Gastrocnemius medialis (tissue), 4 donors: ENCODE measurements at regions not wholly inside any gene's neighbourhood (a gene's known extent, or its start where the extent isn't known, plus 50 kb on each side); places are given as distances from the start of the nearest gene placed in this dataset.

Source experiments
- ATAC-seq, 2 donors: fragments of 150-250 bp; one replicate each; pipeline ENCODE4 v1.9.1; 2016
- DNase-seq, 2 donors: peaks; one replicate each; pipeline ENCODE4 v3.0.0-alpha.2; 2019
- H3K27ac ChIP-seq, 4 donors: fragments of 200-600 bp; sonication (generic); 1 replicate in 1 of 4; 2 replicates in 3 of 4; pipeline ENCODE4 v1.5.1; 2016 to 2018; ENCODE audit warnings: mild to moderate bottlenecking in 2 of 4, moderate library complexity in 1 of 4
- H3K27me3 ChIP-seq, 3 donors: fragments of 200-600 bp; sonication (generic) in 2 of 3; 1 replicate in 1 of 3; 2 replicates in 2 of 3; pipeline versions ENCODE4 v1.5.1 to v1.6.0; 2016 to 2019; ENCODE audit warnings: mild to moderate bottlenecking in 1 of 3, moderate library complexity in 1 of 3
- H3K36me3 ChIP-seq, 2 donors: fragments of 200-600 bp; sonication (generic) in 1 of 2; one replicate each; pipeline ENCODE4 v1.5.1; 2017 to 2018
- H3K4me1 ChIP-seq, 2 donors: fragments of 200-600 bp; sonication (generic) in 1 of 2; one replicate each; pipeline ENCODE4 v1.5.1; 2016 to 2017; ENCODE audit warnings: mild to moderate bottlenecking in 2 of 2
- H3K4me3 ChIP-seq, 4 donors: fragments of 200-600 bp; sonication (generic) in 3 of 4; 1 replicate in 1 of 4; 2 replicates in 3 of 4; pipeline ENCODE4 v1.5.1; 2016 to 2019; ENCODE audit warnings: mild to moderate bottlenecking in 2 of 4
- H3K9me3 ChIP-seq, 3 donors: fragments of 200-600 bp; sonication (generic) in 2 of 3; 1 replicate in 1 of 3; 2 replicates in 2 of 3; pipeline ENCODE4 v1.5.1; 2016 to 2019
- POLR2A ChIP-seq, 2 donors: fragments of 450-650 bp; IDR thresholded peaks; one replicate each; pipeline ENCODE4 v1.6.1; 2017; ENCODE audit warnings: antibody characterized with exemption in 2 of 2, mild to moderate bottlenecking in 2 of 2, moderate library complexity in 2 of 2
- in situ Hi-C, 4 donors: fragments of 200-750 bp; cut with MboI; loops; one replicate each; pipeline versions ENCODE4 v1.15.0 to v1.8.0; 2017; ENCODE audit warnings: low sequenced_read_pairs in 4 of 4
- intact Hi-C: fragments of 100-400 bp; cut with DNase I; formaldehyde crosslinking; loops from one replicate; pipeline ENCODE4 v1.15.1; 2023; ENCODE audit warnings: low total_unique reads
- TF ChIP-seq, protein P1 (sequence below), 5 experiments: fragments of 450-650 bp in 3 of 5; fragments of 200-600 bp in 2 of 5; sonication (generic) in 2 of 5; IDR thresholded peaks in 4 of 5; conservative IDR thresholded peaks in 1 of 5; 1 replicate in 4 of 5; 2 replicates in 1 of 5; pipeline ENCODE4 v1.5.1; 2016 to 2019; ENCODE audit warnings: antibody characterized with exemption in 5 of 5, mild to moderate bottlenecking in 3 of 5, moderate library complexity in 3 of 5

DNA sequence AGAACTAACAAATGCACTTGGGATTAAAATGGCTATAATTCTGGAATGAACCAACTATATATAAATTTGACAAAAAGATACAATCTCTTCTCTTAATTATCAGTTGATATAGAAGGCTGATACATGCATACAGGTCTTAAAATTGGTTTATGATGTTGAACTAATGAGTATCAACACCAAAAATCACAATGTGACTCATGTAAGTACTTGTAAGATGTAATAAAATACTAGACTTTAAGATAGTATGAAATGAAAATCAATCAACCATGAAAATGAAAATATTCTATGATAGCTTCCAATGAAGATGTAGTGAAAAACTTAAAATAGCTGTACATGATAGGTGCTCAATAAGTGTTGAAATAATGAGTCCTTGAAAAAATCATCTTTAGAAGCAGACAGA is 116.6 kb upstream of the SOX5 start:
- intact Hi-C loops: no loop called here
- in situ Hi-C loops: no loop called here
- H3K4me1 ChIP-seq: no peaks in the 10 kb centered on the region
- H3K9me3 ChIP-seq: no peaks in the 10 kb centered on the region
- no peaks in the 10 kb centered on the region for H3K27me3 ChIP-seq
- ATAC-seq (no peak), DNase-seq (no peak)
- no peaks in the 10 kb centered on the region for H3K36me3 ChIP-seq
- H3K4me3 ChIP-seq: no peak overlapping the region
- H3K27ac ChIP-seq: no peak overlapping the region
- no peak for TF ChIP-seq POLR2A (IDR thresholded peaks at IDR 0.05)
- TF ChIP-seq, protein P1, sequence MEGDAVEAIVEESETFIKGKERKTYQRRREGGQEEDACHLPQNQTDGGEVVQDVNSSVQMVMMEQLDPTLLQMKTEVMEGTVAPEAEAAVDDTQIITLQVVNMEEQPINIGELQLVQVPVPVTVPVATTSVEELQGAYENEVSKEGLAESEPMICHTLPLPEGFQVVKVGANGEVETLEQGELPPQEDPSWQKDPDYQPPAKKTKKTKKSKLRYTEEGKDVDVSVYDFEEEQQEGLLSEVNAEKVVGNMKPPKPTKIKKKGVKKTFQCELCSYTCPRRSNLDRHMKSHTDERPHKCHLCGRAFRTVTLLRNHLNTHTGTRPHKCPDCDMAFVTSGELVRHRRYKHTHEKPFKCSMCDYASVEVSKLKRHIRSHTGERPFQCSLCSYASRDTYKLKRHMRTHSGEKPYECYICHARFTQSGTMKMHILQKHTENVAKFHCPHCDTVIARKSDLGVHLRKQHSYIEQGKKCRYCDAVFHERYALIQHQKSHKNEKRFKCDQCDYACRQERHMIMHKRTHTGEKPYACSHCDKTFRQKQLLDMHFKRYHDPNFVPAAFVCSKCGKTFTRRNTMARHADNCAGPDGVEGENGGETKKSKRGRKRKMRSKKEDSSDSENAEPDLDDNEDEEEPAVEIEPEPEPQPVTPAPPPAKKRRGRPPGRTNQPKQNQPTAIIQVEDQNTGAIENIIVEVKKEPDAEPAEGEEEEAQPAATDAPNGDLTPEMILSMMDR (IDR thresholded peaks at IDR 0.05 in 4 of 5, conservative IDR thresholded peaks at IDR 0.05 in 1 of 5): no peak

DNA sequence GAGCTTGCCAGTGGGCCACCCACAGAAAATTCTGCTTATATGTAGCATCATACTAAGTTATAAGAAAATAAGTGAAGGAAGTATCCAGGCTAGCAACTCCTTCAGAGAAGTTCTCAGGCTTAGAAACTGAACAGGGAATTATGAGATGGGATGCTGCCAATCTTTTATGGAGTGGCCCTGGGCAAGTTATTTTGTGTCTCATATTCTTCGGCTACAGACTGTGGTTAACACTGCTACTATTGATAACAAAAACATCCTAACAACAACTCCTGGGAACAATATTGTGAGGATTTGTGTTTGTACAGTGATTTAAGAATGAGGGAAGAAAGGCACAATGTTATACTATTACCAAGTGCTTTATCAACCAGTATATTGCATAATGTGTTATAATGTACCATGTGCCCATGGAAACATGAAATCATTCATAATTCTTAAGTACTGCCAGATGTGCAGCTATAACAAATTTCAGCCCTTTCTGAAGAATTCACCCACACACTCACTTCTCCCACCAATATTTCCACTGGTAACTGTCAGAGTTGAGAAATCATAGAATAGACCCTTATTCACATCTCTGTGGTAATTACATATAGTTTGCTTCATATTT is 113.3 kb upstream of the SOX5 start:
- H3K27me3 ChIP-seq: no peaks in the 10 kb centered on the region
- ATAC-seq (no peak), DNase-seq (no peak)
- no peaks in the 10 kb centered on the region for H3K9me3 ChIP-seq
- TF ChIP-seq, protein P1 (IDR thresholded peaks at IDR 0.05 in 4 of 5, conservative IDR thresholded peaks at IDR 0.05 in 1 of 5): no peak
- TF ChIP-seq POLR2A (IDR thresholded peaks at IDR 0.05): no peak
- no peaks in the 10 kb centered on the region for H3K36me3 ChIP-seq
- no peak overlapping the region for H3K4me3 ChIP-seq
- in situ Hi-C loops: no loop called here
- intact Hi-C loops: no loop called here
- no peak overlapping the region for H3K27ac ChIP-seq
- no peaks in the 10 kb centered on the region for H3K4me1 ChIP-seq

GRCh38 chr12:24060089-24060488 is 110.6 kb upstream of the SOX5 start:
- Histone ChIP-seq H3K4me1 (no peaks in the 10 kb centered on the region), H3K4me3 (no peak overlapping the region), H3K27ac (no peak overlapping the region), H3K36me3 (no peaks in the 10 kb centered on the region), H3K9me3 (no peaks in the 10 kb centered on the region), H3K27me3 (no peaks in the 10 kb centered on the region)
- intact Hi-C loops: no loop called here
- no peak for DNase-seq
- in situ Hi-C loops: no loop called here
- ATAC-seq: no peak
- TF ChIP-seq, protein P1 (IDR thresholded peaks at IDR 0.05 in 4 of 5, conservative IDR thresholded peaks at IDR 0.05 in 1 of 5): no peak
- TF ChIP-seq POLR2A (IDR thresholded peaks at IDR 0.05): no peak

DNA sequence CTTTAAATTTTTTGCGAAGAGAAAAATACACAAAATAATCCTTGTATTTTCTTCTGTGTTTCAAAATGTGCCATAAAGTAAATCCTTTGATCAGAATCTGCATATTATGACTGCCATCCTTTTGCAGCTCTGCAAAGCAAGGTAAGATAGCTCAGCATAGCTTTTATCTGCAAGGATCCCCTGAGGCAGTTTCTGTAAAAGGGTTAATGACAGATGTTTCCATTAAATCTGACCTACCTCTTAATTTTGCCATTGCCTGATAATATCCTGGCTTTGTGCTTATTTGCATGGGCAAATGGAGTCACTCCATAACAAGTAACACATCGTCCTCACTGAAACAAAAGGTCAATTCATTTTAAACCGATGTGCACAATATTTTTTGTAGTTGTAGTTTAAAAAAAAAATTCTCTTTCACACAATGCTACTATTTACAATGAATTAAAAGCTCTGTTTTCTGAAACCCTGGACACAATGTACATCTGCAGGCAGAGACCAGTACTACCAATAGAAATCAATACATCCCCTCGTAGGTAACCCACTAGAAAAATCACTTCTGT is 108.5 kb upstream of the SOX5 start:
- no peak for DNase-seq
- intact Hi-C loops (no loop called here), in situ Hi-C loops (no loop called here)
- no peak overlapping the region for H3K27ac ChIP-seq
- no peaks in the 10 kb centered on the region for H3K27me3 ChIP-seq
- H3K4me3 ChIP-seq: no peak overlapping the region
- no peaks in the 10 kb centered on the region for H3K4me1 ChIP-seq
- ATAC-seq: no peak
- no peaks in the 10 kb centered on the region for H3K36me3 ChIP-seq
- no peaks in the 10 kb centered on the region for H3K9me3 ChIP-seq
- TF ChIP-seq, protein P1 (IDR thresholded peaks at IDR 0.05 in 4 of 5, conservative IDR thresholded peaks at IDR 0.05 in 1 of 5): no peak
- TF ChIP-seq POLR2A (IDR thresholded peaks at IDR 0.05): no peak

DNA sequence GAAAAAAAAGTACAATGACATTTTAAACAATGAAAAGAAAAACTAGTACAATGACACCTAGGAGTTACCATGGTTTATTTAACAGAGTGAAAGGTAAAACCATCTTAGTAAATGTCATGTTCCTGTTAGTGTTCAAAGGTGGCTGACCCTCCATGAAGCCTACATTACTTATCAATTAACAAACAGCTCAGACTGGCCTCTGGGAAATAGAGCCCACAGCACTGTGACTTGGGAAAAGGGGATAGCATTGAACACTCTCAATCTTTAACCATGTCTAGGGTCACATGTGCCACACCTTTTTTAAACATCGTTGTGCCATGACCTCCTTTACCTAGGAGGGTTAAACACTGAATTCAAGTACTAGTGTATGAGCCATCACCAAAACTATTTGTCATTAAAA is 106.3 kb upstream of the SOX5 start:
- TF ChIP-seq POLR2A (IDR thresholded peaks at IDR 0.05): no peak
- TF ChIP-seq, protein P1 (IDR thresholded peaks at IDR 0.05 in 4 of 5, conservative IDR thresholded peaks at IDR 0.05 in 1 of 5): no peak
- no peak for DNase-seq
- no peak overlapping the region for H3K27ac ChIP-seq
- no peaks in the 10 kb centered on the region for H3K36me3 ChIP-seq
- in situ Hi-C loops: no loop called here
- no peaks in the 10 kb centered on the region for H3K27me3 ChIP-seq
- no peak for ATAC-seq
- no peaks in the 10 kb centered on the region for H3K9me3 ChIP-seq
- no peak overlapping the region for H3K4me3 ChIP-seq
- no peaks in the 10 kb centered on the region for H3K4me1 ChIP-seq
- intact Hi-C loops: no loop called here
